HuH-7 (cell line): ENCODE measurements at regions not wholly inside any gene's neighbourhood (a gene's known extent, or its start where the extent isn't known, plus 50 kb on each side); places are given as distances from the start of the nearest gene placed in this dataset.
"Not testable (repeated sequence)": the region's sequence is repeated elsewhere in the genome, so short reads cannot be mapped to it uniquely, and the experiment has no call there.

Experiments
- DNase-seq: peaks from one replicate; pipeline ENCODE4 v3.0.0; 2011; ENCODE audit warnings: low spot score

DNA sequence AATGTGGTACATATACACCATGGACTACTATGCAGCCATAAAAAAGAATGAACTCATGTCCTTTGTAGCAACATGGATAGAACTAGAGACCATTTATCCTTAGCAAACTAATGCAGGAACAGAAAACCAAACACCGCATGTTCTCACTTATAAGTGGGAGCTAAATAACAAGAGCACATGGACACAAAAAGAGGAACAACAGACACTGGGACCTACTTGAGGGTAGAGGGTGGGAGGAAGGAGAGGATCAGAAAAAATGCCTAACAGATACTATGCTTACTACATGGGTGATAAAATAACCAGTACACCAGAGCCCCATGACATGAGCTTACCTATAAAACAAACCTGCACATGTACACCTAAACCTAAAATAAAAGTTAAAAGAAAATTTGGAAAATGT is 82.0 kb upstream of the ADRB2 start:
- DNase-seq, result not testable (repeated sequence)

GRCh38 chr5:148746826-148747535 is 79.4 kb upstream of the ADRB2 start:
- DNase-seq, result no peak

- no peak for DNase-seq
These were observed 78.9 kb upstream of the ADRB2 start for GRCh38 chr5:148747536-148747906.

DNA sequence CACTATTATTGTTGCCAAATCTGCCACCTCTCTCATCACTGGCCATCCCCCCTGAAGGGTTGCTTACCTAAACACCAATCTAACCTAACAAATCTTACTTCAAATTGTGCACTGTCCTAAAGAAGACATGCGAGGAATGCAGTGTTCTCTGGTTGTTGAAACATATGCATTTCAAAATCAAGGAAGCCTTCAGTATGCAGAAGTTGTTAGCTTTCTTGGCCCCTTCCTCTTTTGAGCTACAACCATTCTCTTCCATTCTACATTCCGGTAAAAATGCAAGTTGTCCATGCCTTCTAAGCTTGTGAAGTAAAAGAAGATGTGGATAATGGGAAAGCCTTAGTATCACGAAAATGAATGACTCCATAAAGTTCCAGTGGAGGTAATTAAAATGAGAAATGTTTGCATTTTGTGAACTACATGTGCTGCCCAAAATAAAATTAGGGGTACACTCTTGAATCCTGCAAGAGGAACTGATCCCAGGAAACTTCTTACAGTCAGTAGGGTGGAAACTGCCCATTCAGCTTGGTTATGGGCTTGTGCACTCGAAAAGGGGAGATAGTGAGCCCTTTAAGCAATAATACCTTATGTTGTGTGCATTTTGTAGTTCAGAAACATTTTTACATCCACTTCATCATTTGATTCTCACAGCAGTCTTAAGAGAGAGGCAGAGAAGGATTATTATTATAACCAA is 77.6 kb upstream of the ADRB2 start:
- no peak for DNase-seq

DNA sequence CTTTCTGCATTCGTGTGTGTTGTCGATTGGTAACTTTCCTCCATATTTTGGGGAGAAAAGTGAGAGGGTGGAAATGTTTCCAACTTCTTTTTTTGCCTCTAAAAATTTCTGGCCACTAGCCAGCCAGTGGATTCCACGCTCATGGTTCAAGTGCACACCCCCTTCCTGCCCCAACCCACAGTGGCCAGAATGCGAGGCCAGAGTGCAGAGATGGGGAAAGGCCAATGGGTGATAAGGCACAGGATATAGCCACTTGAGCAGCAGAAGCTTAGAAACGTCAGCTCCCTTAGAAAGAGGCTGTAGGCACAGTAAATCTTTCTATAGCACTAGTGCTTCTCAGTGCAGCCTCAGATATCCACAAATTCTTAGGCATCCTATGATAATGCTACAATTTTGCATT is 75.8 kb upstream of the ADRB2 start:
- no peak for DNase-seq

GRCh38 chr5:148751025-148751424 is 75.4 kb upstream of the ADRB2 start:
- DNase-seq, result no peak

DNA sequence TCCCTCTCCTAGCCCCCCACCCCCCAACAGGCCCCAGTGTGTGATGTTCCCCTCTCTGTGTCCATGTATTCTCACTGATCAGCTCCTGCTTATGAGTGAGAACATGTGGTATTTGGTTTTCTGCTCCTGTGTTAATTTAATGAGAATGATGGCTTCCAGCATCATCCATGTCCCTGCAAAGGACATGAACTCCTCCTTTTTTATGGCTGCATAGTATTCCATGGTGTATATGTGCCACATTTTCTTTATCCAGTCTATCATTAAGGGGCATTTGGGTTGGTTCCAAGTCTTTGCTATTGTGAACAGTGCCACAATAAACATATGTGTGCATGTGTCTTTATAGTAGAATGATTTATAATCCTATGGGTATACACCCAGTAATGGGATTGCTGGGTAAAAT is 74.0 kb upstream of the ADRB2 start:
- DNase-seq, result not testable (repeated sequence)

GRCh38 chr5:148759101-148759500 is 67.3 kb upstream of the ADRB2 start:
- DNase-seq, result no peak

GRCh38 chr5:148760945-148761638 is 65.3 kb upstream of the ADRB2 start:
- no peak for DNase-seq

- no peak for DNase-seq
These were observed 62.4 kb upstream of the ADRB2 start for GRCh38 chr5:148763996-148764395.

DNA sequence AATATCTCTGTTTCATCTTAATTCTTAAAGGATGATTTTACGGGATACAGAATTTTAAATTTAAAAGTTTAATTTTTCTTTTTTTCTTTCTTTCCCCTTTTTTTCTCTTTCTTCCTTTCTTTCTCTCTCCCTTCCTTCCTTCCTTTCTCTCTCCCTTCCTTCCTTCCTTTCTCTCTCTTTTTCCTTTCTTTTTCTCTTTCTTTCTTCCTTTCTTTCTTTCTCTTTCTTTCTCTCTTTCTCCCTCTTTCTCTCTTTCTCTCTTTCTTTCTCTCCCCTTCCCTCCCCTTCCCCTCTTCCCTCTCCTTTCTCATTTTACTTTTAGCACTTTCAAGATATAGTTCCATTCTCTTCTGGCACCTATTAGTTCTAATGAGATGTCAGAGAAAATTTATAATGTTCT is 61.4 kb upstream of the ADRB2 start:
- DNase-seq, result no peak

DNA sequence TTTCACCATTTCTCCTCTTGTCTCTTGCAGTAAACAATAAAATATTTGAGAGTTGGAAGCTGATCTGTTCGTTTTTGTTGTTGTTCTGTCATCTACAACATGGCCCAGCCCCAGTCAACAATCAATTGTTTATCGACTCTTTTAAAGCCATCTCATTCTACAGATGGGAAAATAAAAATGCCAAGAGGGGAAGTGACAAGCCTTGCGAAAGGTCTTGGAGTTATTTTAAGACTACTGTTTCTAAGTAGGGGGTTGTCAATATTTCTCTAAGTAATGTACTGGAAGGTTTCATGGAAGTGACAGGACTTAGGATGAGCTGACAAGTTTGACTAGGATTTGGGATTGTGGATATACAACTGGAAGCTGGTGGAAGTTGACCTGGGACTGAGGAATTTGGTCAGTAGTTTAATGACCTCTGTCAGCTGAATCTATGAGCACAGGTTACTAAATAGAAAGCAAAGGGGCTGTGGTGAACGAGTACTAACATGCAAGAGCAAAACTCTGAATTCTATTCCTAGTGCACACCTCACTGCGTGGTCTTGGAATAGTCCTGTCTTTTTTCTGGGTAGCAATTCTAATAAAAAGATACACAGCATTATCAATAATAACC is 57.5 kb upstream of the ADRB2 start:
- DNase-seq, result no peak

GRCh38 chr5:148769941-148770340 is 56.5 kb upstream of the ADRB2 start:
- DNase-seq, result no peak

- no peak for DNase-seq
These were observed 52.1 kb upstream of the ADRB2 start for GRCh38 chr5:148774313-148774712.

DNA sequence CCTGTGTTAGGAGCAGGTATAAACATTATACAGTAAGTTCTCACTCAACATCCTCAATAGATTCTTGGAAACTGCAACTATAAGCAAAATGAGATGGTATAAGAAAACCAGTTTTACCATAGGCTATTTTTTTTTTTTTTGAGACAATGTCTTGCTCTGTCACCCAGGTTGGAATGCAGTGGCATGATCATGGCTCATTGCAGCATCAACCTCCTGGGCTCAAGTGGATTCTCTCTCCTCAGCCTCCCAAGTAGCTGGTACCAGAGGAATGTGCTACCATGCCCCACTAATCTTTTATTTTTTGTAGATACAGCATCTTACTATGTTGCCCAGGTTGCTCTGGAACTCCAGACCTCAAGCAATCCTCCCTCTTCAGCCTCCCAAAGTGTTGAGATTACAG is 50.1 kb upstream of the ADRB2 start:
- DNase-seq, result no peak
